GM10266 (cell line): ENCODE measurements at regions not wholly inside any gene's neighbourhood (a gene's known extent, or its start where the extent isn't known, plus 50 kb on each side); places are given as distances from the start of the nearest gene placed in this dataset.

Experiments
- DNase-seq: peaks from one replicate; pipeline ENCODE4 v3.0.0; 2012; ENCODE audit errors: extremely low spot score
- TF ChIP-seq, protein P1 (sequence below): IDR thresholded peaks from 2 replicates; pipeline ENCODE4 v1.5.1; 2012; ENCODE audit warnings: mild to moderate bottlenecking, low read depth; ENCODE audit not compliant: control insufficient read depth, insufficient read depth; ENCODE audit errors: missing control alignments

DNA sequence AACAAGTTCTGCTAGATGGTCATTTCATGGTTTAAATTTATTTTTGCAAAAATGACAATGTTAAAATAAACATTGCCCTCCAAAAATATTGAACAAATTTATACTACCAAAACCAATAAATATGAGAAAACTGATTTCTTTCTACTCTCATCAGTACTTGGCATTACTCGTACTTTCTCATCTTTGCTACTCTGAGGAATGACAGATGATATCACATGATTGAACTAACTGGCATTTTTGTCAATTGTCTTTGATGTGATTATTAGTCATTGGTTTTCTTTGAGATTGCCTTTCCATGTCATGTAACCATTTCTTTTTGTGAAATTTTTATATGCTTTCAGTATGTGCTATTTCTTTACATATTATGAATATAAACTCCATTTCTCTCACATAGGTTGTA is 167.0 kb upstream of the ITGA4 start:
- TF ChIP-seq, protein P1, sequence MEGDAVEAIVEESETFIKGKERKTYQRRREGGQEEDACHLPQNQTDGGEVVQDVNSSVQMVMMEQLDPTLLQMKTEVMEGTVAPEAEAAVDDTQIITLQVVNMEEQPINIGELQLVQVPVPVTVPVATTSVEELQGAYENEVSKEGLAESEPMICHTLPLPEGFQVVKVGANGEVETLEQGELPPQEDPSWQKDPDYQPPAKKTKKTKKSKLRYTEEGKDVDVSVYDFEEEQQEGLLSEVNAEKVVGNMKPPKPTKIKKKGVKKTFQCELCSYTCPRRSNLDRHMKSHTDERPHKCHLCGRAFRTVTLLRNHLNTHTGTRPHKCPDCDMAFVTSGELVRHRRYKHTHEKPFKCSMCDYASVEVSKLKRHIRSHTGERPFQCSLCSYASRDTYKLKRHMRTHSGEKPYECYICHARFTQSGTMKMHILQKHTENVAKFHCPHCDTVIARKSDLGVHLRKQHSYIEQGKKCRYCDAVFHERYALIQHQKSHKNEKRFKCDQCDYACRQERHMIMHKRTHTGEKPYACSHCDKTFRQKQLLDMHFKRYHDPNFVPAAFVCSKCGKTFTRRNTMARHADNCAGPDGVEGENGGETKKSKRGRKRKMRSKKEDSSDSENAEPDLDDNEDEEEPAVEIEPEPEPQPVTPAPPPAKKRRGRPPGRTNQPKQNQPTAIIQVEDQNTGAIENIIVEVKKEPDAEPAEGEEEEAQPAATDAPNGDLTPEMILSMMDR: no peak
- DNase-seq: no peak

DNA sequence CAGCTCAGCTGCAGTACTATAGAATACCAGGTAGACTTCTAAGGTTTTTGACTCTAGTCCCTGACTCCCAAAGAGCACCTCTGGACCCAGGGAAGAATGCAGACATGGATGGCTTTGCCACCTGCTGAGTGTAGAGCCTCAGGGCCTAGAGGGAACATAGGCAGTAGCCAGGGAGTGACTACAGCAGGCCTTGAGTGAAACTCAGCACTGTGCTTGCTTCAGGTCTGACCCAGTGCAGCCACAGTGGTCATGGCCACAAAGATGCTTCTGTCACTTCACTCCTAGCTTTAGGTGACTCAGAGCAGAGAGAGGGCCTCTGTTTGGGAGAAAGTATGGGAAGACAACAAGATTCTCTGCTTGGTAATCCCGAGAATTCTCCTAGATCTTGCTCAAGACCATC is 162.2 kb upstream of the ITGA4 start:
- no peak for DNase-seq
- TF ChIP-seq, protein P1: no peak

DNA sequence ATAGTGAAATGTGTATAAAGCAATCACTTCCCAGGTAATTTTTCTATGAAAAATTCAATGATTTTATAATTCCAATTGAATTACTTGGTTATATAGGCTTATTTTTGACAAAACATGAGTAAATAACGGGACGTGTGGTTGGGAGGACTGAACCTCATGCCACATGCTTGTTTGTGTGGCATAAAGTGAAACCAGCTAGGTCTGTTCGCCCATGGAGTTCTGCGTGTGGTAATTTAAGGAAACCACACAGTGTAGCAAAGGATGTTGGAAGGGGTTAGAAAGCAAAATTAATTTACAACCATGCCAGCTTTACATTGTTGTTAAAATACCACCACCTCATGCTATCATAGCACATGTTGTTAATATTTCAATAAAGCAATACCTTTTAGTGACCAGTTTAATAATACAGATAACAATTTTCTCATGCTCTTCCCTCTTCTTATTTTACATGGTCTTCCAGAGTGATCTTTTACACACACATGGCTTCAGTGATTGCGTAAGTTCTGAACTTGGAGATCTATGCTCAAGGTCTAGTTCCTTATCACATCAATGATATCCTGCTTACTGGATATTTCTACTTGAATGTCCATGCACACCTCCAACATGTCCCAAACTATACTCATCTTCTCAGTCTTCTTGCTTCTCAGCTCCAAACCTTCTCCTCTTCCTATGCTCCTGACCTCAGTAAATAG is 156.4 kb upstream of the ITGA4 start:
- no peak for DNase-seq
- TF ChIP-seq, protein P1: no peak

DNA sequence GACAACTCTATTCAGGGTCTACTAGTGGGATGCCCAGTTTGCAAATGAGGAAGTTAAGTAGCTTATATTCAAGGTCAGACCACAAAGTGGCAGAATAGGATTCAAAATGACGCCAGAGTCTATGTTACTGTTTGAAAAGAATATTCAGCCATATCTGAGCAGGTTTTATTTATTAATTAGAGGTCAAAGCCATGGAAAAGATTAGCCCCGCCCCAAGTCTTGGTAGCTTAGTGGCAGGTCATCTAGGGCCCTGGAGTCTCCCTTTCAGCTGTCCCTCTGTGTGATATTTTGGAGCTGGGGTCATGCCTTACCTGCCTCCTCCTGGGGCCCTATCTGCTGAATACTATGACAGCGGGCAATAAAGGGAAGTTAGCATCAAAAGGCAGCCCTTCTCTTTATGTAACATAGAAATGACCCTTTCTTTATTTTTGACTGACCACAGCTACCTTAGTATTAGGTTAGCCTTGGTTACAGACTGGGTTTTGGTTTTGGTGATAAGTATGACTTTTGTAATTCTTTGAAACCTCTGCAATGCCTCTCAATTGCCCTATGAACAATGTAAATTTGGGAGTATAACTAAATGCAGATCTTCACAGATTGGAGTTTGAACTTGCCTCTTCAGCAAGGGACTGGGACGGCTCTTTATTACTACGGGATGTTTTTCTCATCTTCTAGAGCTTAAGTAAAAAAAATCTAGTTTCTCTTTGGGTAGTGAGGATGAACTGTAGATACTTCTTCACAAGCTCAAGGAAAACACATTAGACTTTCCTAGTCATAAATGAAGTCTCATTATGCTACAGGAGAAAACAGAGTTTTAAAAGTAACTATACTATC is 153.0 kb upstream of the ITGA4 start:
- peak; percentile 12 for DNase-seq
- TF ChIP-seq, protein P1: peak; percentile 30

DNA sequence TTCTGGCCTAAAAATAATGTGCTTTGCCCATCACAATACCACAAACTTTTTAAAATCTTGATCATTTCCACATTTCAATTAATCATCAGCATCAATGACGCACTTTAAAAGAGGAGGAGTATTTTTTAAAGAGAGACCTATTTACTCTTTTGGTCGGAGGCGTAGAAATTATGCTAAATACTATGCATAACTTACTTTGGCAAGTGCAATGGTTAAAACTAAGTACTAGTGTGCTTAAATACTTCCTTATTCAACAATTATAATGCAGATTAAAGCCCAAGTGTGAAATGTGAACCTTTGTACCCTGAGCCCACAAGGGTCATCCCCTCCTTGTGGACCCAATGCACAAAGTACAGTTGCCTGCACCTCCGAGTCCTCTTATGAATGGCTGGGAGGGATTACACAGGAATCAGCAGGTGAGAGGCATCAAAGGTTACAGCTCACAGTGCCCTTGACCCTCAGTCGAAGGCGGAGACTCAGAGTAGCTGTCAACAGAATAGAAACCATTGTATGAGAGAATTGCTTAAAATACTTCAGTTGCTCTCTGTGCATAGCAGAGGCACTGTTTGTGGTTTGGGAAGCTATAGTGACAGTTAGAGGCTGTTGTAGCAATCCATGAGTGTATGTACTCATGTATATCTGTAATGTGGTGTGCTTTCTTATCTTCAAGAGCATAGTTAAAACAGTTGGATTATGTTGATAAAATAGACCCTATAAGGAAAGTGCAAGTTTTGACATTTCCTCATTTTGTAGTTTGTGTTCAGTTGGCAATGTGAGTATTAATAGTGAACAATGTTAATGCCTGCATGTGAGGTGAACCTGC is 151.7 kb upstream of the ITGA4 start:
- DNase-seq: peak; percentile 40
- TF ChIP-seq, protein P1: no peak

DNA sequence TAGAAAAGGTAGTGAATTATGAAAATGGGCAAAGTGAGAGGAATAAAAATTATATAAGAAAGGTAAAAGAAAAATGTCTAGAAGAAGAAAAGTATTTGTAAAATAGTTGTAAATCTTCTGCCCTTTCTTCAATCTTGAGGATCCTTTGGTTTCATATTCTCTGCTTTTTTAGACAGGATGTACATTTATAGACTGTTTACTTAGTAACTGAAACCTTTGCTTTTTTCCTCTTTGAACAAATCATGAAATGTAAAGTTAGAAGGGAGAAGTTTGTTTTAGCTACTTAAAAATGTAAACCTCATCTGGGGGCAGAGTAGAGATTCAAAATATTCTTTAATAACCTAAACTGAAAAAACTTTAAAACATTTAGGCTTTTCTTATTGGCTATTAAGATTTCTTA is 150.4 kb upstream of the ITGA4 start:
- peak; percentile 9 for DNase-seq
- TF ChIP-seq, protein P1: no peak
